IMR-90 (cell line): ENCODE measurements at regions not wholly inside any gene's neighbourhood (a gene's known extent, or its start where the extent isn't known, plus 50 kb on each side); places are given as distances from the start of the nearest gene placed in this dataset.

Source experiments
- ATAC-seq: fragments of 200-7000 bp; cut with Tn5 transposase; 2 replicates; pipeline ENCODE4 v1.9.1; 2020; ENCODE audit warnings: low read depth, mild to moderate bottlenecking, moderate library complexity
- BruUV-seq: library from RNA; stranded (reverse); fragments of 400-500 nt; replicated peaks from 2 replicates; lab custom pipeline; 2021; lab: Mats Ljungman, UMichigan
- CTCF ChIA-PET: fragments of 300-600 bp; formaldehyde crosslinking; extraction: SDS; loops from one replicate; lab custom pipeline; 2021; ENCODE audit warnings: antibody characterized with exemption; lab: Yijun Ruan, JAX
- POLR2A ChIA-PET: fragments of 300-600 bp; sonication (Branson Sonifier 250); formaldehyde crosslinking; loops from one replicate; lab custom pipeline; 2022; ENCODE audit warnings: antibody characterized with exemption; ENCODE audit not compliant: unreplicated experiment; lab: Charles Lee
- DNase-seq: peaks from one replicate; pipeline ENCODE4 v3.0.0; 2013
- H2AFZ ChIP-seq: replicated peaks from 2 replicates; pipeline ENCODE3; 2013; ENCODE audit warnings: low read length, mild to moderate bottlenecking; ENCODE audit not compliant: poor library complexity
- H2AK5ac ChIP-seq: 2 replicates; pipeline ENCODE4 v1.6.1; 2013; ENCODE audit warnings: low read depth, low read length, inconsistent platforms
- H2AK9ac ChIP-seq: replicated peaks from 2 replicates; pipeline ENCODE3; 2013; ENCODE audit warnings: mild to moderate bottlenecking, low read depth, low read length, moderate library complexity; ENCODE audit not compliant: poor library complexity
- H2BK120ac ChIP-seq: 2 replicates; pipeline ENCODE4 v1.6.1; 2013; ENCODE audit warnings: low read depth, low read length, inconsistent platforms
- H2BK15ac ChIP-seq: 3 replicates; pipeline ENCODE4 v1.6.1; 2013; ENCODE audit warnings: low read depth, low read length, inconsistent platforms
- H2BK20ac ChIP-seq: 2 replicates; pipeline ENCODE4 v1.6.1; 2013; ENCODE audit warnings: low read depth, mild to moderate bottlenecking, inconsistent platforms, low read length, moderate library complexity
- H2BK5ac ChIP-seq: 2 replicates; pipeline ENCODE4 v1.6.1; 2013; ENCODE audit warnings: mild to moderate bottlenecking, low read depth, low read length, inconsistent platforms; ENCODE audit not compliant: poor library complexity, severe bottlenecking
- H3K14ac ChIP-seq: replicated peaks from 2 replicates; pipeline ENCODE4 v1.6.1; 2013; ENCODE audit warnings: low read depth, low read length, inconsistent platforms
- H3K18ac ChIP-seq: 2 replicates; pipeline ENCODE4 v1.6.1; 2013; ENCODE audit warnings: low read depth, low read length, control low read depth
- H3K23ac ChIP-seq: 2 replicates; pipeline ENCODE4 v1.6.1; 2013; ENCODE audit warnings: low read depth, low read length, inconsistent platforms
- H3K27ac ChIP-seq: 2 replicates; pipeline ENCODE4 v1.5.1; 2013; ENCODE audit warnings: mild to moderate bottlenecking, control low read depth, low read length; ENCODE audit not compliant: insufficient read depth
- H3K27me3 ChIP-seq: 2 replicates; pipeline ENCODE4 v1.6.1; 2013; ENCODE audit warnings: low read length; ENCODE audit not compliant: control insufficient read depth, insufficient read depth
- H3K36me3 ChIP-seq: 2 replicates; pipeline ENCODE4 v1.6.1; 2013; ENCODE audit warnings: low read length, mixed read lengths; ENCODE audit not compliant: control insufficient read depth, insufficient read depth
- H3K4ac ChIP-seq: 2 replicates; pipeline ENCODE4 v1.6.1; 2013; ENCODE audit warnings: low read depth, low read length, inconsistent platforms
- H3K4me1 ChIP-seq: 2 replicates; pipeline ENCODE4 v1.6.1; 2013; ENCODE audit warnings: low read length, mixed read lengths; ENCODE audit not compliant: control insufficient read depth, insufficient read depth
- H3K4me2 ChIP-seq: 2 replicates; pipeline ENCODE4 v1.6.1; 2013; ENCODE audit warnings: low read depth, mild to moderate bottlenecking, control low read depth, low read length, moderate library complexity
- H3K4me3 ChIP-seq: 2 replicates; pipeline ENCODE4 v1.5.1; 2013; ENCODE audit warnings: low read depth, mild to moderate bottlenecking, control low read depth, low read length, moderate library complexity; ENCODE audit not compliant: insufficient read depth
- H3K56ac ChIP-seq: 2 replicates; pipeline ENCODE4 v1.6.1; 2013; ENCODE audit warnings: low read length, inconsistent platforms; ENCODE audit not compliant: insufficient read depth; ENCODE audit errors: extremely low read depth
- H3K79me1 ChIP-seq, 2 experiments: 2 replicates each; pipeline ENCODE4 v1.6.1; 2013; ENCODE audit warnings: low read length in 2 of 2, inconsistent platforms in 1 of 2, low read depth in 1 of 2
- H3K9ac ChIP-seq: 2 replicates; pipeline ENCODE4 v1.6.1; 2013; ENCODE audit warnings: low read depth, low read length, control low read depth
- H3K9me1 ChIP-seq: 2 replicates; pipeline ENCODE4 v1.6.1; 2013; ENCODE audit warnings: low read length, inconsistent platforms; ENCODE audit not compliant: insufficient read depth
- H3K9me3 ChIP-seq: 2 replicates; pipeline ENCODE4 v1.6.1; 2013; ENCODE audit warnings: low read length; ENCODE audit not compliant: control insufficient read depth, insufficient read depth
- H4K20me1 ChIP-seq: 2 replicates; pipeline ENCODE4 v1.6.1; 2013; ENCODE audit warnings: low read length, inconsistent platforms; ENCODE audit not compliant: insufficient read depth
- H4K5ac ChIP-seq: 2 replicates; pipeline ENCODE4 v1.6.1; 2013; ENCODE audit warnings: mild to moderate bottlenecking, low read depth, low read length, control low read depth
- H4K8ac ChIP-seq, 2 experiments: 2 replicates each; pipeline ENCODE4 v1.6.1; 2013; ENCODE audit warnings: low read depth in 2 of 2, low read length in 2 of 2, control low read depth in 1 of 2, inconsistent platforms in 1 of 2
- H4K91ac ChIP-seq: 2 replicates; pipeline ENCODE4 v1.6.1; 2013; ENCODE audit warnings: low read depth, low read length, inconsistent platforms; ENCODE audit not compliant: insufficient read depth
- BHLHE40 ChIP-seq: fragments of 150-350 bp; IDR thresholded peaks from 2 replicates; pipeline ENCODE4 v1.6.1; 2016; ENCODE audit warnings: mild to moderate bottlenecking, low read depth, low read length
- CEBPB ChIP-seq: IDR thresholded peaks from 2 replicates; pipeline ENCODE4 v1.6.1; 2012; ENCODE audit warnings: low read depth, low read length, improper control_type of control experiment
- CHD1 ChIP-seq: IDR thresholded peaks from 2 replicates; pipeline ENCODE4 v1.6.1; 2012; ENCODE audit warnings: low read depth, low read length, improper control_type of control experiment
- FOS ChIP-seq: fragments of 150-350 bp; IDR thresholded peaks from 2 replicates; pipeline ENCODE4 v1.6.1; 2016; ENCODE audit warnings: low read depth, low read length
- MAFK ChIP-seq: IDR thresholded peaks from 2 replicates; pipeline ENCODE4 v1.6.1; 2012; ENCODE audit warnings: low read depth, low read length, improper control_type of control experiment
- MAZ ChIP-seq: IDR thresholded peaks from 2 replicates; pipeline ENCODE4 v1.6.1; 2012; ENCODE audit warnings: low read depth, mild to moderate bottlenecking, low read length, improper control_type of control experiment, moderate library complexity, borderline replicate concordance
- MXI1 ChIP-seq: IDR thresholded peaks from 2 replicates; pipeline ENCODE4 v1.6.1; 2012; ENCODE audit warnings: low read depth, mild to moderate bottlenecking, low read length, moderate library complexity, borderline replicate concordance
- NFE2L2 ChIP-seq: fragments of 150-350 bp; IDR thresholded peaks from 2 replicates; pipeline ENCODE4 v1.6.1; 2016; ENCODE audit warnings: low read depth, mild to moderate bottlenecking, low read length
- POLR2A ChIP-seq: IDR thresholded peaks from 2 replicates; pipeline ENCODE4 v1.6.1; 2012; ENCODE audit warnings: mild to moderate bottlenecking, low read depth, low read length
- RAD21 ChIP-seq: IDR thresholded peaks from 2 replicates; pipeline ENCODE4 v1.6.1; 2012; ENCODE audit warnings: low read length, improper control_type of control experiment
- RCOR1 ChIP-seq: IDR thresholded peaks from 2 replicates; pipeline ENCODE4 v1.6.1; 2012; ENCODE audit warnings: mild to moderate bottlenecking, low read length, improper control_type of control experiment; ENCODE audit not compliant: insufficient replicate concordance
- RFX5 ChIP-seq: IDR thresholded peaks from 2 replicates; pipeline ENCODE4 v1.8.0; 2012; ENCODE audit warnings: low read depth, mild to moderate bottlenecking, low read length, moderate library complexity
- SMC3 ChIP-seq: fragments of 150-350 bp; IDR thresholded peaks from 2 replicates; pipeline ENCODE4 v1.6.1; 2016; ENCODE audit warnings: low read depth, mild to moderate bottlenecking, antibody characterized with exemption, low read length, moderate library complexity
- USF2 ChIP-seq: fragments of 150-350 bp; IDR thresholded peaks from 2 replicates; pipeline ENCODE4 v1.6.1; 2017; ENCODE audit warnings: mild to moderate bottlenecking, antibody characterized with exemption, low read length, low read depth
- WGBS, 2 experiments: methylation state at CpG; one replicate each; pipeline versions ENCODE4 v1.1.5 to v1.1.7; 2013; ENCODE audit warnings: missing lambda C conversion rate in 2 of 2; ENCODE audit not compliant: insufficient read length in 1 of 2; ENCODE audit errors: extremely low coverage in 2 of 2; 5-methylcytosine and 5-hydroxymethylcytosine counted together
- dilution Hi-C: fragments of 300-500 bp; cut with HindIII; formaldehyde crosslinking; loops from one replicate; pipeline ENCODE4 v1.14.3; 2018; ENCODE audit warnings: low sequenced_read_pairs; ENCODE audit not compliant: unreplicated experiment
- in situ Hi-C: fragments of 300-500 bp; cut with MboI; formaldehyde crosslinking; loops from 3 replicates; pipeline ENCODE4 v1.14.3; 2019; ENCODE audit warnings: low sequenced_read_pairs, inconsistent platforms, mixed read lengths
- intact Hi-C: fragments of 100-400 bp; cut with micrococcal nuclease; formaldehyde crosslinking; loops from 2 replicates; pipeline ENCODE4 v1.10.0; 2022
- TF ChIP-seq, protein P1 (sequence below): fragments of 150-350 bp; IDR thresholded peaks from 2 replicates; pipeline ENCODE4 v1.6.1; 2016; ENCODE audit warnings: low read depth, mild to moderate bottlenecking, low read length, moderate library complexity, borderline replicate concordance

- WGBS, 2 experiments: no CpG with 5 or more reads among the region's 3 CpGs
- no peak overlapping the region for H4K8ac ChIP-seq
- ATAC-seq (no peak), DNase-seq (no peak)
- no peak overlapping the region for H3K9ac ChIP-seq
- no peak overlapping the region for H3K4ac ChIP-seq
- H4K91ac ChIP-seq: no peak overlapping the region
- no peaks in the 10 kb centered on the region for H4K20me1 ChIP-seq
- no peak overlapping the region for H3K4me2 ChIP-seq
- H3K27me3 ChIP-seq: peaks cover 1% of the 10 kb centered on the region; the same call in 1 of the 2 replicates
- no peak overlapping the region for H2BK5ac ChIP-seq
- H2BK20ac ChIP-seq: no peak overlapping the region
- H2BK120ac ChIP-seq: no peak overlapping the region
- intact Hi-C loops: no loop called here
- H3K9me3 ChIP-seq: no peaks in the 10 kb centered on the region
- H3K18ac ChIP-seq: no peak overlapping the region
- no peaks in the 10 kb centered on the region for H3K4me1 ChIP-seq
- no peak overlapping the region for H3K56ac ChIP-seq
- no peak overlapping the region for H2AFZ ChIP-seq
- no peak overlapping the region for H2BK15ac ChIP-seq
- H3K9me1 ChIP-seq: no peaks in the 10 kb centered on the region
- dilution Hi-C loops: no loop called here
- no peaks in the 10 kb centered on the region for H3K79me1 ChIP-seq
- no peak overlapping the region for H3K4me3 ChIP-seq
- no peaks in the 10 kb centered on the region for H3K36me3 ChIP-seq
- no peak overlapping the region for H3K23ac ChIP-seq
- H2AK9ac ChIP-seq: no peak overlapping the region
- BruUV-seq: no TSS peak
- H3K14ac ChIP-seq: no peak overlapping the region
- H2AK5ac ChIP-seq: no peak overlapping the region
- no peak overlapping the region for H4K5ac ChIP-seq
- in situ Hi-C loops: no loop called here
- TF ChIP-seq CHD1: no peak
- TF ChIP-seq, protein P1, sequence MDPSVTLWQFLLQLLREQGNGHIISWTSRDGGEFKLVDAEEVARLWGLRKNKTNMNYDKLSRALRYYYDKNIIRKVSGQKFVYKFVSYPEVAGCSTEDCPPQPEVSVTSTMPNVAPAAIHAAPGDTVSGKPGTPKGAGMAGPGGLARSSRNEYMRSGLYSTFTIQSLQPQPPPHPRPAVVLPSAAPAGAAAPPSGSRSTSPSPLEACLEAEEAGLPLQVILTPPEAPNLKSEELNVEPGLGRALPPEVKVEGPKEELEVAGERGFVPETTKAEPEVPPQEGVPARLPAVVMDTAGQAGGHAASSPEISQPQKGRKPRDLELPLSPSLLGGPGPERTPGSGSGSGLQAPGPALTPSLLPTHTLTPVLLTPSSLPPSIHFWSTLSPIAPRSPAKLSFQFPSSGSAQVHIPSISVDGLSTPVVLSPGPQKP: no peak
- no peak for TF ChIP-seq RFX5
- TF ChIP-seq RAD21: no peak
- no peak for TF ChIP-seq FOS
- no peak for TF ChIP-seq MXI1
- TF ChIP-seq POLR2A: no peak
- no peak for TF ChIP-seq USF2
- no peak for TF ChIP-seq BHLHE40
- TF ChIP-seq SMC3: no peak
- TF ChIP-seq MAZ: no peak
- TF ChIP-seq RCOR1: no peak
- no peak for TF ChIP-seq NFE2L2
- no peak for TF ChIP-seq MAFK
- no peak for TF ChIP-seq CEBPB
- ChIA-PET CTCF (no interaction called here), POLR2A (no interaction called here)
- no peak overlapping the region for H3K27ac ChIP-seq
Observed at GRCh38 chr1:113282008-113282892, 108.1 kb upstream of the MAGI3 start.
